ENCODE measurements at regions not wholly inside any gene's neighbourhood (a gene's known extent, or its start where the extent isn't known, plus 50 kb on each side); places are given as distances from the start of the nearest gene placed in this dataset.
"Not testable (repeated sequence)": the region's sequence is repeated elsewhere in the genome, so short reads cannot be mapped to it uniquely, and the experiment has no call there.

DNA sequence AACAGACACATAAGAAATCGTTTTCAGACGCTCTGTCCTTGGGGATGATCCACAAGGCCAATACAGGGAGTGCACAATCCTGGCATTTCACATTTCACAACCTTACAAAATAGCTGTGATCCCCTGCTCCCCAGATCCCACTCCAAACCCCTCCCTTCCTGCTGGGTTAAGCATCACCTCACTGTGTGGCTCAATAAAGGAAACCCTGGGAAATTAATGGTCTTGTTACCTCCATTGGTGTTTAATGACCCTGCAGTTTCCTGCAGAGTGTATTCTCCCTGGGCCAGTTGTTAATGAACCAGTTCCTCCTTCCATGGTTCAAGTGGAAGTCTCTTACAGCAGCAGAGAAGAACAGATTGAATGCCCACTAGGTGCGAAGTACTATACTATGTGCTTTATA lies 334.7 kb downstream of the OMA1 start:
- Histone ChIP-seq H3K27ac (ENCODE audit: low read length) (no peak overlapping the region), H3K4me1 (ENCODE audit: control insufficient read depth, low read depth, low read length) (peaks cover 3% of the 10 kb centered on the region), H3K9ac (ENCODE audit: low read length) (no peak overlapping the region), H3K36me3 (ENCODE audit: control insufficient read depth, low read depth, low read length) (no peaks in the 10 kb centered on the region), H3K4me3 (ENCODE audit: low read length) (no peak overlapping the region), H3K27me3 (ENCODE audit: control insufficient read depth, insufficient read depth, low read length) (no peaks in the 10 kb centered on the region), H3K9me3 (ENCODE audit: control insufficient read depth, low read depth, low read length) (no peaks in the 10 kb centered on the region)

DNA sequence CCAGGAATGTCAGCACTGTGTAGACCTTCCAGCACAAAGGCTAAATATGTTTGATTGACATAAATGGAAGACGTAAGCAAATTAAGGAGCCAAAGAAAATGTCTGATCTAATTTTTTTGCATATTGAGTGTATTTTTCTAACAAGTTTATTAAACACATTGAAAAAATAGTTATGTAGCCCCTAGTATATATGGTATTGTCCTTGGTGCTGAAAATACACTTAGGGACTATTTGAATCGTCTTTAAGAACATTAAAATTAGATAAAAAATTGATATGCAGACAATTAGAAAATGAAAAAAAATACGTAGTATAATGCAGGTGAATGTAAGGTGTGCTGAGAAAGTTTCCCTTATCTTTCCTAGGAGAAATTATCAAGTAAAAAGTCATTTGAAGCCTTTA lies 337.0 kb downstream of the OMA1 start:
- Histone ChIP-seq H3K4me3 (ENCODE audit: low read length) (no peak overlapping the region), H3K4me1 (ENCODE audit: control insufficient read depth, low read depth, low read length) (peaks cover 3% of the 10 kb centered on the region), H3K27me3 (ENCODE audit: control insufficient read depth, insufficient read depth, low read length) (no peaks in the 10 kb centered on the region), H3K9ac (ENCODE audit: low read length) (no peak overlapping the region), H3K27ac (ENCODE audit: low read length) (no peak overlapping the region), H3K9me3 (ENCODE audit: control insufficient read depth, low read depth, low read length) (no peaks in the 10 kb centered on the region), H3K36me3 (ENCODE audit: control insufficient read depth, low read depth, low read length) (no peaks in the 10 kb centered on the region)

DNA sequence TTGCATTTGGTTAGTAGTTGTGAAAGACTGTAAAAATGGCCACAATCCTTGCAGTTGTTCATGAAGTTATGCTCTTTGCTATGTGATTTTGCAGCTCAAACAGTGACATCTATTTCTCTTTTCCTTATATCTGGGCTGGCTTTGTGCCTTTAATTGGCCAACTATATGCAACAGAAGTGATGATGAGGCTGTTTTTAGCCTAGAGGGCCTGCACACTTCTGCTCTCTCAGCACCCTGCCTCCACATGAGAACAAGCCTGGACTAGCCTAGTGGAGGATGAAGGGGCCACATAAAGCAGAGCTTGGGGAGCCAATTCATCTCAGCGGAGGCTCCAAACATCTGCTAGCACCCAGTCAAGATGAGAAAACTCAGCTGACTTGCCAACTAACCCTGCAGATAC lies 339.8 kb downstream of the OMA1 start:
- Histone ChIP-seq H3K27ac (ENCODE audit: low read length) (no peak overlapping the region), H3K36me3 (ENCODE audit: control insufficient read depth, low read depth, low read length) (no peaks in the 10 kb centered on the region), H3K4me1 (ENCODE audit: control insufficient read depth, low read depth, low read length) (peaks cover 3% of the 10 kb centered on the region), H3K4me3 (ENCODE audit: low read length) (no peak overlapping the region), H3K9me3 (ENCODE audit: control insufficient read depth, low read depth, low read length) (no peaks in the 10 kb centered on the region), H3K27me3 (ENCODE audit: control insufficient read depth, insufficient read depth, low read length) (no peaks in the 10 kb centered on the region), H3K9ac (ENCODE audit: low read length) (no peak overlapping the region)

DNA sequence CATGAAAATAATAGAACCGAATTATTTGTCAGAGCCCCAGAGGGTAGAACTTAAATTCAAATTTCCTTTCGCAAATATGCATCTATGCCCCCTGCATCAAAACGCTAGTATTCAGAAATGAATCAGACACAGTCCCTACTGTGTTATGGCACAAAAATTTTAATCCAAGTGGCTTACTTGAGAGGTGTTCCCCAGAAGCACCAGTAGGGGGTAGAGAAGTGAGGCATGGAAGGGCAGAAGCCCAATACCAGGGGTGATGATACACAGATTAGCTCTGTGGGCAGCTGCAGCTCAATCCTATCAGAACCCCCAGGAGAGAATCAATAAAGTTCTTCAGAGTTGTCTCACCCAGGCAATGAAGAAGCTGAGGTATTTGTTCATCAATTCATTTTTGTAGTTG lies 342.2 kb downstream of the OMA1 start:
- Histone ChIP-seq H3K4me1 (ENCODE audit: control insufficient read depth, low read depth, low read length) (peaks cover under 1% of the 10 kb centered on the region), H3K9ac (ENCODE audit: low read length) (no peak overlapping the region)

DNA sequence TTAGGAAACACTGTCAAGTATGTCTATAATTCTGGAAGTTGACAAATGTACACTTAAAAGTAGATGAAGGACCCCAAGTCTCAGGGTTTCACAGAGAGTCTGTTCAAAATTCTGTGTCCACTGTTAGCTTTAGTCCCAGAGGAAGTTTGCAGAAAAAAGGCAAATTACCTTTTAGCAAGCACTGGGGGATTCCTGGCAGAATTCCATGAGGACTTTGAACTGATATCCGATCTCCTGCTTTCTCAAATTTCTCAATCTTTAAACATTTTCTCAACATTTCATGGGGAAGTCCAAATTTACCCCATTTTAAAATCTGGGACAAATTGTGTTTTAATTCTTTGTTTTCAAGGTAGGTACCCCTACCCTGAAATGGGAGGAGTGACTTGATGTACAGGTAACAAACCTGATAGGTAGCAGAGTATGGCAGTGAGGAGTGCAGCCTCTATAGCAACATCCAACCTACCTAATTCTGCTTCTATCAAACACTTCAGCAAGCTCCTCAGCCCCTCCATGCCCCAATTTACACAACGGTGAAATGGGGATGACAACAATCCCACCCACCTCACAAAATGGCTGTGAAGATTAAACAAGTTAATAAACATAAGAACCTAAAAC lies 344.9 kb downstream of the OMA1 start:
- Histone ChIP-seq H3K27ac (ENCODE audit: low read length) (no peak overlapping the region), H3K27me3 (ENCODE audit: control insufficient read depth, insufficient read depth, low read length) (no peaks in the 10 kb centered on the region), H3K9me3 (ENCODE audit: control insufficient read depth, low read depth, low read length) (no peaks in the 10 kb centered on the region), H3K4me1 (ENCODE audit: control insufficient read depth, low read depth, low read length) (no peaks in the 10 kb centered on the region), H3K9ac (ENCODE audit: low read length) (no peak overlapping the region), H3K36me3 (ENCODE audit: control insufficient read depth, low read depth, low read length) (no peaks in the 10 kb centered on the region), H3K4me3 (ENCODE audit: low read length) (no peak overlapping the region)

More for the DNA sequence above, 342.2 kb downstream of the OMA1 start:
- Histone ChIP-seq H3K27me3 (ENCODE audit: control insufficient read depth, insufficient read depth, low read length) (no peaks in the 10 kb centered on the region), H3K27ac (ENCODE audit: low read length) (no peak overlapping the region), H3K4me3 (ENCODE audit: low read length) (no peak overlapping the region), H3K36me3 (ENCODE audit: control insufficient read depth, low read depth, low read length) (no peaks in the 10 kb centered on the region), H3K9me3 (ENCODE audit: control insufficient read depth, low read depth, low read length) (no peaks in the 10 kb centered on the region)

DNA sequence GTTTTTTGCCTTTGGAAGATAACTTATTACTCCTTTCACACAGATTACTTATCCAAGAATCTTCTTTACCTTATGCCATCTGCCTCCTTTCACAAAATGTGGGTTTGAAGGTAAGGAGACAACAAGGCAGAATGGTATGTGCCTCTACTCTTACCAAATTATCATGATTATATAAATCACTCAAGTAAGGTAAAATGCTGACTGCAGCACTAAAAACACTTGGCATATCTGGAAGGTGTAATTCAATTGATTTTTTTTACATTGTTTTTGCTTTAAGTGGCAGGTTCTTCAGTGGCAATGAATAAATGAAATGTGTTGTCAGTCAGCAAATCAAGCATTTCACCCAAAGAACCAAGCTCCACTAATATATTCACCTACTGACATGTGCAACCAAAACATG lies 346.1 kb downstream of the OMA1 start:
- Histone ChIP-seq H3K27me3 (ENCODE audit: control insufficient read depth, insufficient read depth, low read length) (no peaks in the 10 kb centered on the region), H3K4me3 (ENCODE audit: low read length) (no peak overlapping the region), H3K36me3 (ENCODE audit: control insufficient read depth, low read depth, low read length) (no peaks in the 10 kb centered on the region), H3K9ac (ENCODE audit: low read length) (no peak overlapping the region), H3K9me3 (ENCODE audit: control insufficient read depth, low read depth, low read length) (no peaks in the 10 kb centered on the region), H3K27ac (ENCODE audit: low read length) (no peak overlapping the region), H3K4me1 (ENCODE audit: control insufficient read depth, low read depth, low read length) (no peaks in the 10 kb centered on the region)

DNA sequence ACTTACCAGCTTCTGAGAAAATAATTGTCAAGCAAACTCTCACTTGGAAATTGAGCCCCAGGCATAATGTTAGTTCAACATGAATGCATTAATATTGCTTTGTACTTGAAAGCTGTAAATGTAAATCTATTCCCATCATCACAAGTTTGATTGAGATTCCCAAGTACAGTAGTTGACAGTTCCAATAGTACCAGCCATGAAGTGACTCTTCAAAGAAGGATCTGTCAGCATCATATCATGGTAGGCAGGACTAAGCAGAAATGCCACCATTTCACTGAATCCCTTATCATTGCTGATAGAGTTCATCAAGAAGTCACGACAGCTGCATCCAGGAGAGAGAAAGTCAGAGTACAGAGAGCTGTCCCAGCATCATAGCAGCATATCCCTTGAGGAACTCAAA lies 348.7 kb downstream of the OMA1 start:
- H3K4me1 ChIP-seq (ENCODE audit: control insufficient read depth, low read depth, low read length) = no peaks in the 10 kb centered on the region
- no peaks in the 10 kb centered on the region for H3K9me3 ChIP-seq (ENCODE audit: control insufficient read depth, low read depth, low read length)
- no peaks in the 10 kb centered on the region for H3K36me3 ChIP-seq (ENCODE audit: control insufficient read depth, low read depth, low read length)
- no peaks in the 10 kb centered on the region for H3K27me3 ChIP-seq (ENCODE audit: control insufficient read depth, insufficient read depth, low read length)
- H3K9ac ChIP-seq (ENCODE audit: low read length) = no peak overlapping the region
- no peak overlapping the region for H3K4me3 ChIP-seq (ENCODE audit: low read length)
- H3K27ac ChIP-seq (ENCODE audit: low read length) = no peak overlapping the region

- H3K9me3 ChIP-seq (ENCODE audit: control insufficient read depth, low read depth, low read length) = no peaks in the 10 kb centered on the region
- no peaks in the 10 kb centered on the region for H3K4me1 ChIP-seq (ENCODE audit: control insufficient read depth, low read depth, low read length)
- H3K27ac ChIP-seq (ENCODE audit: low read length) = no peak overlapping the region
- H3K36me3 ChIP-seq (ENCODE audit: control insufficient read depth, low read depth, low read length) = no peaks in the 10 kb centered on the region
- no peak overlapping the region for H3K9ac ChIP-seq (ENCODE audit: low read length)
- no peak overlapping the region for H3K4me3 ChIP-seq (ENCODE audit: low read length)
- no peaks in the 10 kb centered on the region for H3K27me3 ChIP-seq (ENCODE audit: control insufficient read depth, insufficient read depth, low read length)
These were observed 356.1 kb downstream of the OMA1 start for GRCh38 chr1:58190267-58190988.

GRCh38 chr1:58189453-58189852 lies 357.1 kb downstream of the OMA1 start:
- H3K9ac ChIP-seq (ENCODE audit: low read length) = no peak overlapping the region
- H3K27ac ChIP-seq (ENCODE audit: low read length) = no peak overlapping the region

GRCh38 chr1:58183286-58183685 lies 363.2 kb downstream of the OMA1 start:
- H3K9ac ChIP-seq (ENCODE audit: low read length) = no peak overlapping the region

More at GRCh38 chr1:58189453-58189852, 357.1 kb downstream of the OMA1 start:
- H3K27me3 ChIP-seq (ENCODE audit: control insufficient read depth, insufficient read depth, low read length) = no peaks in the 10 kb centered on the region
- no peak overlapping the region for H3K4me3 ChIP-seq (ENCODE audit: low read length)
- H3K9me3 ChIP-seq (ENCODE audit: control insufficient read depth, low read depth, low read length) = no peaks in the 10 kb centered on the region
- no peaks in the 10 kb centered on the region for H3K36me3 ChIP-seq (ENCODE audit: control insufficient read depth, low read depth, low read length)
- H3K4me1 ChIP-seq (ENCODE audit: control insufficient read depth, low read depth, low read length) = no peaks in the 10 kb centered on the region

DNA sequence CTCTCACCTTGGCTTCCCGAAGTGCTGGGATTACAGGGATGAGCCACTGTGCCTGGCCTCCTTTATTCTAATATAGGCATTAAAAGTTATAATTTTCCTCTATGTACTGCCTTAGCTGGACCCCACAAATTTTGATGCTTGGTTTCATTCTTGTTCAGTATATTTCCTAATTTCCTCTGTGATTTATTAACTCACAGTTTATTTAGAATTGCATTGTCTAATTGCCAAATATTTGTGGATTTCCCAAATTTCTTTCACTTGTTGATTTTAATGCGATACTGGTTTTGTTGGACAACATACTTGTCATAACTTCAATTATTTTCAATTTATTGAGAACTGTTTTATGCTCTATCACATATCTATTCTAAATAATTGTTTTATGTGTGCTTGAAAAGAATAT lies 366.0 kb downstream of the OMA1 start:
- Histone ChIP-seq H3K27me3 (ENCODE audit: control insufficient read depth, insufficient read depth, low read length) (no peaks in the 10 kb centered on the region), H3K9me3 (ENCODE audit: control insufficient read depth, low read depth, low read length) (no peaks in the 10 kb centered on the region), H3K36me3 (ENCODE audit: control insufficient read depth, low read depth, low read length) (no peaks in the 10 kb centered on the region), H3K27ac (ENCODE audit: low read length) (no peak overlapping the region), H3K9ac (ENCODE audit: low read length) (no peak overlapping the region), H3K4me3 (ENCODE audit: low read length) (no peak overlapping the region), H3K4me1 (ENCODE audit: control insufficient read depth, low read depth, low read length) (no peaks in the 10 kb centered on the region)

More at GRCh38 chr1:58183286-58183685, 363.2 kb downstream of the OMA1 start:
- H3K9me3 ChIP-seq (ENCODE audit: control insufficient read depth, low read depth, low read length) = no peaks in the 10 kb centered on the region
- H3K4me3 ChIP-seq (ENCODE audit: low read length) = no peak overlapping the region
- no peaks in the 10 kb centered on the region for H3K4me1 ChIP-seq (ENCODE audit: control insufficient read depth, low read depth, low read length)
- no peaks in the 10 kb centered on the region for H3K27me3 ChIP-seq (ENCODE audit: control insufficient read depth, insufficient read depth, low read length)
- no peak overlapping the region for H3K27ac ChIP-seq (ENCODE audit: low read length)
- no peaks in the 10 kb centered on the region for H3K36me3 ChIP-seq (ENCODE audit: control insufficient read depth, low read depth, low read length)

GRCh38 chr1:58169160-58169559 lies 377.4 kb downstream of the OMA1 start:
- not testable (repeated sequence) for H3K36me3 ChIP-seq (ENCODE audit: control insufficient read depth, low read depth, low read length); H3K27ac ChIP-seq (ENCODE audit: low read length); H3K9ac ChIP-seq (ENCODE audit: low read length); H3K4me3 ChIP-seq (ENCODE audit: low read length); H3K27me3 ChIP-seq (ENCODE audit: control insufficient read depth, insufficient read depth, low read length); H3K9me3 ChIP-seq (ENCODE audit: control insufficient read depth, low read depth, low read length)
- H3K4me1 ChIP-seq (ENCODE audit: control insufficient read depth, low read depth, low read length) = peaks cover 15% of the 10 kb centered on the region
